ENCODE measurements at regions not wholly inside any gene's neighbourhood (a gene's known extent, or its start where the extent isn't known, plus 50 kb on each side); places are given as distances from the start of the nearest gene placed in this dataset.

DNA sequence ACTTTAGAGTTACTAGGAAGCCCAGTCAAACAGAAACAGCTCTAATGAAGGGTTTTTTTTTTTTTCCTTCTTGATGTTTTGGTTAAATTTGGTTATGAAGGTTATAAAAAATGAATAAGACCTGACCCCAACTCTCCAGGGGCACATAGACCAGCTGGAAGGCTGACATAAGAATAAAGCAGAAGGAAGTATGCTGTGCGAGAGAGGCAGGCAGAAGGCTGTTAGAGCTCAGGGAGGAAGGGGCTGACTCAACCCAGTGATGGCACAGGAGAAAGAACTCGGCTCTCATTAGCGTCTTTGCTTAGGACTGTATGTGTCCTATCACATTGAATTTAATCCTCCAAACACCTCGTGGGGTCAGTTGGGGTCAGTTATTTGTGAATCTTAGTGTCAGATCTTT lies 474.6 kb downstream of the PMP22 start:
- TF ChIP-seq CTCF (IDR thresholded peaks at IDR 0.05): no peak
- no peak for TF ChIP-seq EZH2phosphoT487 (IDR thresholded peaks at IDR 0.05)
- TF ChIP-seq EZH2 (IDR thresholded peaks at IDR 0.05): no peak
